Upper lobe of left lung (tissue), 6 donors: ENCODE measurements at regions not wholly inside any gene's neighbourhood (a gene's known extent, or its start where the extent isn't known, plus 50 kb on each side); places are given as distances from the start of the nearest gene placed in this dataset.

Experiments
- ATAC-seq, 2 donors: fragments of 200-7000 bp; cut with Tn5 transposase; one replicate each; pipeline ENCODE4 v1.9.1; 2022; ENCODE audit warnings: mild to moderate bottlenecking in 2 of 2, moderate library complexity in 2 of 2; ENCODE audit not compliant: low FRiP score in 2 of 2
- DNase-seq, 2 donors: peaks; one replicate each; pipeline ENCODE4 v3.0.0-alpha.2; 2019 to 2020
- H3K27ac ChIP-seq, 4 donors: fragments of 200-600 bp; sonication (generic); one replicate each; pipeline ENCODE4 v1.5.1; 2016 to 2019
- H3K27me3 ChIP-seq, 4 donors: fragments of 200-600 bp; sonication (generic); one replicate each; pipeline ENCODE4 v1.5.1; 2017 to 2019
- H3K36me3 ChIP-seq, 4 donors: fragments of 200-600 bp; sonication (generic); one replicate each; pipeline ENCODE4 v1.5.1; 2016 to 2019
- H3K4me1 ChIP-seq, 4 donors: fragments of 200-600 bp; sonication (generic); one replicate each; pipeline ENCODE4 v1.5.1; 2018 to 2019
- H3K4me3 ChIP-seq, 4 donors: fragments of 200-600 bp; sonication (generic); one replicate each; pipeline ENCODE4 v1.5.1; 2017 to 2019; ENCODE audit warnings: mild to moderate bottlenecking in 2 of 4, moderate library complexity in 1 of 4
- H3K9me3 ChIP-seq, 4 donors: fragments of 200-600 bp; sonication (generic); one replicate each; pipeline ENCODE4 v1.5.1; 2018 to 2019
- CTCF ChIP-seq, 6 experiments: fragments of 450-650 bp in 4 of 6; fragments of 200-600 bp in 2 of 6; sonication (generic) in 2 of 6; IDR thresholded peaks; one replicate each; pipeline ENCODE4 v1.5.1; 2016 to 2019; ENCODE audit warnings: antibody characterized with exemption in 6 of 6
- EP300 ChIP-seq, 4 donors: sonication (generic); formaldehyde crosslinking; IDR thresholded peaks; one replicate each; pipeline ENCODE4 v1.5.1; 2017; ENCODE audit warnings: antibody characterized with exemption in 4 of 4, control low read depth in 2 of 4
- POLR2A ChIP-seq, 4 donors: fragments of 450-650 bp; IDR thresholded peaks; one replicate each; pipeline ENCODE4 v1.5.1; 2016 to 2017; ENCODE audit warnings: antibody characterized with exemption in 4 of 4, mild to moderate bottlenecking in 2 of 4
- POLR2AphosphoS5 ChIP-seq, 2 donors: sonication (generic); formaldehyde crosslinking; IDR thresholded peaks; one replicate each; pipeline ENCODE4 v1.5.1; 2017; ENCODE audit warnings: antibody characterized with exemption in 2 of 2
- WGBS, 2 donors: methylation state at CpG; one replicate each; pipeline ENCODE4 v1.1.5; 2017 to 2018; 5-methylcytosine and 5-hydroxymethylcytosine counted together
- donor health status: DM: no; HTN: no; CAD: no; lungs with moderate emphysema.
- donor health status: DM: no; HTN: yes; CAD: no; lungs with severe emphysema.

- Histone ChIP-seq H3K4me3 (no peak overlapping the region), H3K4me1 (peaks cover 0 to 7% (median 0%) of the 10 kb centered on the region in 4 donors), H3K36me3 (no peaks in the 10 kb centered on the region), H3K27me3 (no peaks in the 10 kb centered on the region), H3K9me3 (no peaks in the 10 kb centered on the region), H3K27ac (no peak overlapping the region)
- ATAC-seq (peak in 1 of 2 donors; percentile 35), DNase-seq (no peak)
- TF ChIP-seq EP300 (IDR thresholded peaks at IDR 0.05) (no peak), POLR2AphosphoS5 (IDR thresholded peaks at IDR 0.05) (no peak), POLR2A (IDR thresholded peaks at IDR 0.05) (no peak), CTCF (IDR thresholded peaks at IDR 0.05) (no peak)
- WGBS, 2 donors = 19 to 26% methylated on average over 10 to 26 of the region's 45 CpGs
These were observed 96.1 kb downstream of the WTIP start for GRCh38 chr19:34577531-34578101.

GRCh38 chr19:34577056-34577455 is 95.5 kb downstream of the WTIP start:
- H3K36me3 ChIP-seq = no peaks in the 10 kb centered on the region
- H3K9me3 ChIP-seq = no peaks in the 10 kb centered on the region
- 58 to 68% methylated on average over 16 of the region's 16 CpGs for WGBS, 2 donors
- DNase-seq = no peak
- ATAC-seq = no peak
- H3K27ac ChIP-seq = no peak overlapping the region
- H3K4me3 ChIP-seq = no peak overlapping the region
- H3K27me3 ChIP-seq = no peaks in the 10 kb centered on the region
- peaks cover 0 to 7% (median 0%) of the 10 kb centered on the region in 4 donors for H3K4me1 ChIP-seq
- TF ChIP-seq POLR2A (IDR thresholded peaks at IDR 0.05) = no peak

DNA sequence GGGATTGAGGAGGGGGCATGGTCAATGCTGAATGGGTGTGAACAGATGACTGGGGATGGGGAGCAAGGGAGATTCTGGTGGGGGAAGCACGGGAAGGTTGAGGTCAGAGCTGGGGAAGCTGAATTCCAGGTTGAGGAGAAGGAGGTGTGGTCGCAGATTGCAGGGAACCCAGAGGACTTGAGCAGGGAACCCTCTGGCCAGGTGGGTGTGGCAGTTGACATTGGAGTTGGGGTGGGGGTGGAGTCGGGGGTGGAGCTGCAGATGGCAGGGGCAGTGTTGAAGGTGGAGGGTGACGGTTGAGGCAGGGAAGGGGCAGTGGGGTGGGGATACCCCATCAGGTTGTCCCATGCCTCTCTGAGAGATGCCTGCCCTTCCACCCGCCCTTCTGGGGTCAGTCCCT is 94.7 kb downstream of the WTIP start:
- Histone ChIP-seq H3K27ac (no peak overlapping the region), H3K4me1 (peaks cover 0 to 7% (median 0%) of the 10 kb centered on the region in 4 donors), H3K27me3 (no peaks in the 10 kb centered on the region), H3K4me3 (no peak overlapping the region), H3K36me3 (no peaks in the 10 kb centered on the region), H3K9me3 (peaks cover 0 to 2% (median under 1%) of the 10 kb centered on the region in 4 donors)
- ATAC-seq = no peak
- DNase-seq = no peak
- 90 to 91% methylated on average over 5 of the region's 5 CpGs for WGBS, 2 donors
- TF ChIP-seq POLR2AphosphoS5 (IDR thresholded peaks at IDR 0.05) = no peak
- no peak for TF ChIP-seq CTCF (IDR thresholded peaks at IDR 0.05)
- TF ChIP-seq EP300 (IDR thresholded peaks at IDR 0.05) = no peak
- no peak for TF ChIP-seq POLR2A (IDR thresholded peaks at IDR 0.05)

DNA sequence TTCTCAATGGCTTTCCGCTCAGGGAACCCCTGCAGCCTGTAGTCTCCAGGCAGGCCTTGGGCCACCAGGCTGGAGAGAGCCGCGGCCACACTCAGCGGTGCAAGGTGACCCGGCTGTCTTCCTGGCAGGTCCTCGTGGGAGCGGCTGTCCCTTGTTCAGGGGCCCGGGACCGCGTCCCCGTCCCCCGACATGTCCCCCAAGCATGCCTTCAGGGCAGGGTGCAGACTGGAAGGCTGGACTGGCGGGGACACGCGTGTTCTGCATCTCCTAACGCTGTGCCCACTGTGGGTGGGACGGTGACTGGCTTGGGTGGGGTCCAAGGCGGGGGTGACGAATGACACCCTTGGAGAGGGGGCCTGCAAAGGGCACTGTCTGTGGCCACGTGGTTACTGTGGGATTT is 93.6 kb downstream of the WTIP start:
- DNase-seq = no peak
- no peaks in the 10 kb centered on the region for H3K36me3 ChIP-seq
- TF ChIP-seq EP300 (IDR thresholded peaks at IDR 0.05) (no peak), POLR2AphosphoS5 (IDR thresholded peaks at IDR 0.05) (no peak), CTCF (IDR thresholded peaks at IDR 0.05) (no peak), POLR2A (IDR thresholded peaks at IDR 0.05) (no peak)
- no peak for ATAC-seq
- H3K9me3 ChIP-seq = peaks cover 8 to 13% (median 11%) of the 10 kb centered on the region in 4 donors
- H3K4me1 ChIP-seq = peaks cover 0 to 7% (median 0%) of the 10 kb centered on the region in 4 donors
- H3K27me3 ChIP-seq = no peaks in the 10 kb centered on the region
- no peak overlapping the region for H3K27ac ChIP-seq
- no peak overlapping the region for H3K4me3 ChIP-seq
- 91 to 100% methylated on average over 1 to 20 of the region's 20 CpGs for WGBS, 2 donors

DNA sequence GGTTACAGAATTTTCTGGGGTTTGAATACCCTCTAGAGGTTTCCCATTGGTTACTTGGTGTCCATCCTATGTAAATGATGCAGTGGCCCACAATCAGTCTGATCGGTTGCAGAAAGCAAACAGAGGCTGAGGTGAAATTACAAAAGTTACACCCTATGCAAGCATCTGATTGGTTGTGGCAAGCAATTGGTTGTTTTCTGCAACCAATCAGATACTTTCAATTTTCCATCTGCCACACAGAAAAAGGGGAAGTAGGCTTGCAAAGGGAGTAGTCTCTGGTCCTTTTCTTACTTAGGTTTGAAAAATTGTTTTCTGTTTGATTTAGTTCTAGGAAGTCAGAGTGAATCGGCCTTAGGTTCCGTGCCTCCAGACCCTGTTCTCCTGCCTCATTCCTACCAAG is 93.1 kb downstream of the WTIP start:
- Histone ChIP-seq H3K9me3 (peaks cover 10 to 18% (median 15%) of the 10 kb centered on the region in 4 donors), H3K27ac (no peak overlapping the region), H3K4me1 (peaks cover 0 to 7% (median 0%) of the 10 kb centered on the region in 4 donors), H3K36me3 (no peaks in the 10 kb centered on the region), H3K27me3 (no peaks in the 10 kb centered on the region), H3K4me3 (no peak overlapping the region)
- ATAC-seq = no peak
- DNase-seq = no peak
- TF ChIP-seq CTCF (IDR thresholded peaks at IDR 0.05) = no peak
- no peak for TF ChIP-seq POLR2A (IDR thresholded peaks at IDR 0.05)
- no peak for TF ChIP-seq EP300 (IDR thresholded peaks at IDR 0.05)
- TF ChIP-seq POLR2AphosphoS5 (IDR thresholded peaks at IDR 0.05) = no peak
- 77 to 84% methylated on average over 3 of the region's 3 CpGs for WGBS, 2 donors
